GM13976 (cell line): ENCODE measurements at regions not wholly inside any gene's neighbourhood (a gene's known extent, or its start where the extent isn't known, plus 50 kb on each side); places are given as distances from the start of the nearest gene placed in this dataset.
"Not testable (repeated sequence)": the region's sequence is repeated elsewhere in the genome, so short reads cannot be mapped to it uniquely, and the experiment has no call there.

Source experiments
- DNase-seq: peaks from one replicate; pipeline ENCODE4 v3.0.0; 2012; ENCODE audit warnings: low spot score
- in situ Hi-C: fragments of 300-500 bp; cut with MboI; formaldehyde crosslinking; loops from one replicate; pipeline ENCODE4 v1.12.0; 2022; ENCODE audit warnings: low sequenced_read_pairs, mixed read lengths, inconsistent platforms; ENCODE audit not compliant: unreplicated experiment
- TF ChIP-seq, protein P1 (sequence below): IDR thresholded peaks from 2 replicates; pipeline ENCODE4 v1.5.1; 2012; ENCODE audit warnings: borderline replicate concordance, mild to moderate bottlenecking; ENCODE audit not compliant: insufficient read depth; ENCODE audit errors: extremely low read depth, missing control alignments, control extremely low read depth

DNA sequence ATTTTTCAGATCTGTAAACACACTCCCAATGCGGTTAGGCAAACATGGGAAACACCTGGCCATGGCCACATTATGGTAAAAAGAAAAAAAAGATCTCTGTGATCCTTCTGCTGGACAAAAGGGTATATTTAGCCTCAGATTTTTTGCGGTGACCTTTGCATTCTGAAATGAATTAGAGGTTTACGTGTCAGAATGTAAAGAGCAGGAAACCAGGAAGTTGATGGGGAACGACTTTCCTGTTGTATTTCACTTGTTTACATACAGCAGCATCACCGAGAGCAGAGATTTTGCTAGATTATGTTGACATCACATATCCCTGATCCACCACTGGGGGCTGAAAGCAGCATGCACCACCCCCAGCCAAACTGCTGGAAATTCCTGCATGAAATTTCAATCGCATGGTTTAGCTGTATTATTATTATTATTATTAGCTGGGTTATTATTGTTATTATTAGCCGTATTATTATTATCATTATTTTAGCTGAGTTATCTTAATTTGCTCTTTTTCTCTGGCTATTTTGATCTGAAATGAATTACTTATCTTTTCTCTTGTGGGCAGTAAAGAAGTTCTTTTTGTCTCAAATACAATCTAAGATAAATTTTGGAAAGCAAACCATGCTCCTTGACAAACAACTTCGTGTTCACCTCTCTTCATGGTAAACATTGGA is 189.4 kb downstream of the ZFP64 start:
- TF ChIP-seq, protein P1, sequence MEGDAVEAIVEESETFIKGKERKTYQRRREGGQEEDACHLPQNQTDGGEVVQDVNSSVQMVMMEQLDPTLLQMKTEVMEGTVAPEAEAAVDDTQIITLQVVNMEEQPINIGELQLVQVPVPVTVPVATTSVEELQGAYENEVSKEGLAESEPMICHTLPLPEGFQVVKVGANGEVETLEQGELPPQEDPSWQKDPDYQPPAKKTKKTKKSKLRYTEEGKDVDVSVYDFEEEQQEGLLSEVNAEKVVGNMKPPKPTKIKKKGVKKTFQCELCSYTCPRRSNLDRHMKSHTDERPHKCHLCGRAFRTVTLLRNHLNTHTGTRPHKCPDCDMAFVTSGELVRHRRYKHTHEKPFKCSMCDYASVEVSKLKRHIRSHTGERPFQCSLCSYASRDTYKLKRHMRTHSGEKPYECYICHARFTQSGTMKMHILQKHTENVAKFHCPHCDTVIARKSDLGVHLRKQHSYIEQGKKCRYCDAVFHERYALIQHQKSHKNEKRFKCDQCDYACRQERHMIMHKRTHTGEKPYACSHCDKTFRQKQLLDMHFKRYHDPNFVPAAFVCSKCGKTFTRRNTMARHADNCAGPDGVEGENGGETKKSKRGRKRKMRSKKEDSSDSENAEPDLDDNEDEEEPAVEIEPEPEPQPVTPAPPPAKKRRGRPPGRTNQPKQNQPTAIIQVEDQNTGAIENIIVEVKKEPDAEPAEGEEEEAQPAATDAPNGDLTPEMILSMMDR: no peak
- DNase-seq: no peak
- in situ Hi-C loops: no loop called here

DNA sequence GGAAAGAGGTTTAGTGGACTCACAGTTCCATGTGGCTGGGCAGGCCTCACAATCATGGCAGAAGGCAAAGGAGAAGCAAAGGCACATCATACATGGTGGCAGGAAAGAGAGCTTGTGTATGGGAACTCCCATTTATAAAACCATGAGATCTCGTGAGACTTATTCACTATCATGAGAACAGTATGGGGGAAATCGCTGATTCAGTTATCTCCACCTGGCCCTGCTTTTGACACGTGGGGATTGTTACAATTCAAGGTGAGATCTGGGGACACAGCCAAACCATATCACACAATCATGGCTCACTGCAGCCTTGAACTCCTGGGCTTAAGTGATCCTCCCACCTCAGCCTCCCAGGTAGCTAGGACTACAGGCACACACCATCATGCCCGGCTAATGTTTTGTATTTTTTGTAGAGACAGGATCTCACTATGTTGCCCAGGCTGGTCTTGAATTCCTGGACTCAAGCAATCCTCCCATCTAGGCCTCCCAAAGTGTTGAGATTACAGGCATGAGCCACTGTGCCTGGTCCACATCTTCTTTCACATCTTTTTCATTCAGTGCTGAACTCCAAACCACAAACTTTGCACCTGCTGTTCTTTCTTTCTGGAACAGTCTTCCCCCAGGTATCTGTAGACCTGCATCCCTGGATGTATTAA is 194.2 kb downstream of the ZFP64 start:
- in situ Hi-C loops, DNase-seq: not testable (repeated sequence)

DNA sequence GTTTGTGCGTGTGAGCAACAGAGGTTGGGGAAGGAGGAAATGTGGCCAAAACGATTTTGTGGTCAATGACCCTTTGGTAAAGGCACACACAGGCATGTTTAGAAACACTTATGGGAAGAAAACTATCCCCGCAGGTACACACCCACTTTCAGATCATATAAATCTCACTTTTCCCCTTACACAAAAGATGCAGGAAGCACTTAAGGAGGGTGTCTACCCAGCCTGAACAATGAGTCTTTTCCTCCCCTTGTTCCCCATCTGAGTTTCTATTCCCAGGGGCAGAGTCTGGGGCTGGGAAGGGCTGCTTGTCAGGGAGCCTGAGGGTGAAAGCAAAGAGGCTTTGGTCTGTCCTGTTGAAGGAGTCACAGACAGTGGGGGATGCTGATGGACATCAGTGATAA is 193.2 kb upstream of the SALL4 start:
- no peak for DNase-seq

DNA sequence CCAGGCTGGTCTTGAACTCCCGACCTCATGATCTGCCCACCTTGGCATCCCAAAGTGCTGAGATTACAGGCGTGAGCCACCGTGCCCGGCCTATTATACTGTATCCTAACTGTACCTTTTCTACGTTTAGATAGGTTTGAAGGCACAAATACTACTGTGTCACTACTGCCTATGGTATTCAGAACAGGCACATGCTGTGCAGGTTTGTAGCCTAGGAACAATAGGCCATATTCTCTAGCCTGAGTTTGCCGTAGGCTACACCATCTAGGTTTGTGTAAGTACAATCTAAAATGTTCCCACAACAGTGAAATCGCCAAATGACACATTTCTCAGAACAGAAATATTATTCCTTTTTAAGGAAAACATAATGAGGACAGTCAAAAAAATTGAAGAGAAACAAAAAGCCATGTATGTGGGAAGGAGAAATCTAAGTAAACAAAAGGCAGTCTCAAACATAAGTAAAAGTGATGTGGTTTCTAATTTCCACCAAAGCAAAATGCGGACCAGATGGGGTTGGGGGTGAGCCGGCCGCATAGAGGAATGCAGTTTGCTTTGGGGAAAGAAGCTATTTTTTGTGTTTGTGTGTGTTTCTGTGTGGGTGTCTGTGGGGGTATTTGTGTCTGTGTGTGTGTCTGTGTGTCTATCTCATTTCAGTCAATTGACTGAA is 192.6 kb upstream of the SALL4 start:
- in situ Hi-C loops: no loop called here
- DNase-seq: no peak
- TF ChIP-seq, protein P1: no peak

More for the DNA sequence above, 193.2 kb upstream of the SALL4 start:
- TF ChIP-seq, protein P1: no peak
- in situ Hi-C loops: no loop called here

DNA sequence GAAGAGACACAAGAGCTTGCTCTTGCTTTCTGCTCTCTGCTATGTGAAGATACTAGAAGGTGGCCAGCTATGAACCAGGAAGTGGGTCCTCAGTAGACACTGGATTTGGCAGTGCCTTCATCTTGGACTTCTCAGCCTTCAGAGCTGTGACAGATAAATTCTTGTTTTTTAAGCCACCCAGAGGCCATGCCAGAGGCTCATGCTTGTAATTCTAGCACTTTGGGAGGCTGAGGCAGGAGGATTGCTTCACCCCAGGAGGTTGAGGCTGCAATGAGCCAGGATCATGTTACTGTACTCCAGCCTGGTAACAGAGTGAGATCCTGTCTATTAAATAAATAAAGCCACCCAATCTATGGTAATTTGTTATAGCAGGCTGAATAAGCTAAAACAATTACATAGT is 185.5 kb upstream of the SALL4 start:
- no peak for DNase-seq
- in situ Hi-C loops: no loop called here
- TF ChIP-seq, protein P1: no peak

DNA sequence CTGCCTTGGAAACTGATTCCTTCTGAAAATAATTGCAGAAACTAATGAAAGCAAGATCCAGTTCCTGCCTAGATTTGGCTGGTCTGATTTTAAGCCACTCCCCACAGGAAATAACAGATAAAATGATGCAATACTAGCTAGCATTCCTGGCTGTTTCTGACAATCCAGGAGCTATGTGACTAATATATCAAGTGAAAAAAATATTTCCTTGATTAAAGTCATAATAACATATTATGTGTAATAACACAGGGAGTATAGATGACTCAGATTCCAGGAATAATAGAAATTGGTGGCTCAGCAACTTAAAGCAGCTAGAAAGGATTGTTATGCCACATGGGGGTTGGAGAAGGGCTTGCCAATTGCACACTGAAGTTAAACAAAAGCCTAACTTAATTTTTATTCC is 182.7 kb upstream of the SALL4 start:
- DNase-seq: no peak
- in situ Hi-C loops: no loop called here
- TF ChIP-seq, protein P1: no peak

DNA sequence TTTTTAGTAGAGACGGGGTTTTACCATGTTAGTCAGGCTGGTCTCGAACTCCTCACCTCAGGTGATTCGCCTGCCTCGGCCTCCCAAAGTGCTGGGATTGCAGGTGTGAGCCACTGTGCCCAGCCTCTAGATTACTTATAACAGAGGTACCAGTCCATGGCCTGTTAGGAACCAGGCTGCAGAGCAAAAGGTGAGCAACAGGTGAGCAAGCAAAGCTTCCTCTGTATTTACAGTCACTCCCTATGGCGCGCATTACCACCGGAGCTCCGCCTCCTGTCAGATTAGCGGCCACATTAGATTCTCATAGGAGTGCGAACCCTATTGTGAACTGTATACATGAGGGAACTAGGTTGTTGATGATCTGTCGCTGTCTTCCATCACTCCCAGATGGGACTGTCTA is 178.0 kb upstream of the SALL4 start:
- in situ Hi-C loops: no loop called here
- no peak for DNase-seq
- TF ChIP-seq, protein P1: no peak
